ENCODE measurements at regions not wholly inside any gene's neighbourhood (a gene's known extent, or its start where the extent isn't known, plus 50 kb on each side); places are given as distances from the start of the nearest gene placed in this dataset.

DNA sequence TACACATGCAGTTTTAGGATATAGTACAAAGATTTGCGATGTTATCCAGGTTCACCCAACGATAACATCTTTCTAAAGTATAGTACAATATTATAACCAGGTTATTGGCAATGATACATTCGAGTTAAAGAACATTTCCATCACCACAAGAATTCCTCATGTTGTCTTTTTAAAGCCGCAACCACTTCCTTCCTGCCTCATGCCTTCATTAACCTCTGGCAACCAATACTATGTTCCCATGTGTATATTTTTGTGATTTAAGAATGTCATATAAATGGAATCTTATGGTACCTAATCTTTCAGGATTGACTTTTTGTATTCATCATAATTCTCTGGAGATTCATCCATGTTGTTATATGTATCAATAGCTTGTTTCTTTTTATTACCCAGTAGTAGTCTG lies 1183.2 kb downstream of the CDH11 start:
- Histone ChIP-seq H2BK5ac (ENCODE audit: insufficient read length, low read length) (no peak overlapping the region), H3K9me3 (ENCODE audit: control insufficient read depth, low read depth, low read length) (no peaks in the 10 kb centered on the region), H3K79me2 (ENCODE audit: insufficient read depth, low read length) (no peaks in the 10 kb centered on the region), H3K14ac (ENCODE audit: insufficient read depth, low read length) (no peak overlapping the region), H3K79me1 (ENCODE audit: insufficient read depth, low read depth, low read length, poor library complexity, severe bottlenecking) (no peaks in the 10 kb centered on the region), H2AK5ac (ENCODE audit: insufficient read length, low read length) (no peak overlapping the region), H2BK12ac (ENCODE audit: insufficient read length, low read depth, low read length) (no peak overlapping the region), H3K27me3 (ENCODE audit: insufficient read depth, low read length) (no peaks in the 10 kb centered on the region), H4K5ac (ENCODE audit: insufficient read length, low read depth, low read length) (no peak overlapping the region), H3K4me1 (ENCODE audit: insufficient read depth, low read length) (no peaks in the 10 kb centered on the region), H3K4me2 (ENCODE audit: insufficient read depth, insufficient read length, low read length) (no peak overlapping the region), H3K56ac (ENCODE audit: insufficient read length, low read depth, low read length) (no peak overlapping the region), H4K8ac (replicated peaks; ENCODE audit: insufficient read length, low read depth, low read length) (no peak overlapping the region), H3K27ac (ENCODE audit: insufficient read length, low read depth, low read length) (no peak overlapping the region), H2AFZ (ENCODE audit: low read length) (no peak overlapping the region), H2BK120ac (ENCODE audit: low read depth, low read length, poor library complexity, severe bottlenecking) (no peak overlapping the region), H4K91ac (ENCODE audit: insufficient read length, low read depth, low read length) (no peak overlapping the region), H3K18ac (ENCODE audit: insufficient read length, low read depth, low read length) (no peak overlapping the region), H3K23me2 (ENCODE audit: insufficient read length, low read depth, low read length, poor library complexity, severe bottlenecking) (no peaks in the 10 kb centered on the region), H2BK20ac (ENCODE audit: low read depth, low read length, poor library complexity, severe bottlenecking) (no peak overlapping the region), H4K20me1 (ENCODE audit: control insufficient read depth, insufficient read depth, insufficient read length) (no peaks in the 10 kb centered on the region), H3T11ph (ENCODE audit: low read length) (no peak overlapping the region), H3K9ac (ENCODE audit: extremely low read depth, insufficient read length, low read length) (no peak overlapping the region), H3K4ac (ENCODE audit: low read depth, low read length) (no peak overlapping the region), H2BK15ac (ENCODE audit: low read depth, low read length) (no peak overlapping the region), H3K23ac (ENCODE audit: insufficient read length, low read depth, low read length) (no peak overlapping the region)
- Mint-ChIP-seq H3K27ac (no peak overlapping the region), H3K4me3 (no peak overlapping the region), H3K36me3 (ENCODE audit: insufficient read depth in 1 of 3, low read depth in 3 of 3) (no peaks in the 10 kb centered on the region; a peak in 1 of 7 replicates), H3K9me3 (peaks cover 0 to 4% of the 10 kb centered on the region in 2 experiments; a peak in 3 of 5 replicates), H3K4me1 (peaks cover 3 to 4% of the 10 kb centered on the region in 2 experiments), H3K27me3 (ENCODE audit: low read depth) (no peaks in the 10 kb centered on the region)
- no CpG with 5 or more reads among the region's 4 CpGs for WGBS (ENCODE audit: extremely low coverage, insufficient read length, low lambda C conversion rate)
- no peak for DNase-seq
- no peak for TF ChIP-seq CTCF (conservative IDR thresholded peaks at IDR 0.05)

Data from H9 (cell line).